GM21619 (cell line): ENCODE measurements at regions not wholly inside any gene's neighbourhood (a gene's known extent, or its start where the extent isn't known, plus 50 kb on each side); places are given as distances from the start of the nearest gene placed in this dataset.

Experiments used
- ATAC-seq: cut with Tn5 transposase; IDR thresholded peaks from one replicate; pipeline ENCODE4 v1.9.1; 2021; ENCODE audit not compliant: unreplicated experiment

DNA sequence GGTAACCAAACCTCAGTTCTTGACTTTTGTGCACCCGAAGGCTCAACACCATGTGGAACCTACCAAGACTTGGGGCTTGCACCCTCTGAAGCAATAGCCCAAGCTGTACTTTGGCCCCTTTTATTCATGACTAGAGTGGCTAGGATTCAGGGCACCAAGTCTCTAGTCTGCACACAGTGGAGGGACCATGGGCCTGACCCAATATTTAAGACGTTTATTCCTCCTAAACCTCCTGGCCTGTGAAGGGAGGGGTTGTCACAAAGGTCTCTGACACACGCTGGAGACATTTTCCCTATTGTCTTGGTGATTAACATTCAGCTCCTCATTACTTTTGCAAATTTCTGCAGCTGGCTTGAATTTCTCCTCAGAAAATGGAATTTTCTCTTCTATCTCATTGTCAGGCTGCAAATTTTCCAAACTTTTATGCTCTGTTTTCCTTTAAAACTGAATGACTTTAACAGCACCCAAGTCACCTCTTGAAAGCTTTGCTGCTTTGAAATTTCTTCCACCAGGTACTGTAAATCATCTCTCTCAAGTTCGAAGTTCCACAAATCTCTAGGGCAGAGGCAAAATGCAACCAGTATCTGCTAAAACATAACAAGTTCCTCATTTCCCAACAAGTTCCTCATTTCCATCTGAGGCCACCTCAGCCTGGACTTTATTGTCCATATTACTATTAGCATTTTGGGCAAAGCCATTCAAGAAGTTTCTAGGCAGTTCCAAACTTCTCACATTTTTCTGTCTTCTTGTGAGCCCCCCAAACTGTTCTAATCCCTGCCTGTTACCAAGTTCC, 481.4 kb upstream of the BTBD3 start:
- ATAC-seq: no peak

DNA sequence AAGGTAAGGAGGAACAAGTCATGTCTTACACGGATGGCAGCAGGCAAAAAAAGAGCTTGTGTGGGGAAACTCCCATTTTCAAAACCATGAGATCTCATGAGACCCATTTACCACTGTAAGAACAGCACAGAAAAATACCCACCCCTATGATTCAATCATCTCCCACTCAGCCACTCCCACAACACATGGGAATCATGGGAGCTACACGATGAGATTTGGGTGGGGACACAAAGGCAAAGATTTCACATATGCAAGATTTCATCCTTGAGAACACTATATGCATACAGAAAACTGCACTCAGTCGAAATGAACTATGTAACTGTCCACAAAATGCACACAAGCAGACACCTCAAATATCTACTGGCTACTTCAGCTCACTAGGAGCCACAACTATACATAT, 480.6 kb upstream of the BTBD3 start:
- ATAC-seq: no peak

DNA sequence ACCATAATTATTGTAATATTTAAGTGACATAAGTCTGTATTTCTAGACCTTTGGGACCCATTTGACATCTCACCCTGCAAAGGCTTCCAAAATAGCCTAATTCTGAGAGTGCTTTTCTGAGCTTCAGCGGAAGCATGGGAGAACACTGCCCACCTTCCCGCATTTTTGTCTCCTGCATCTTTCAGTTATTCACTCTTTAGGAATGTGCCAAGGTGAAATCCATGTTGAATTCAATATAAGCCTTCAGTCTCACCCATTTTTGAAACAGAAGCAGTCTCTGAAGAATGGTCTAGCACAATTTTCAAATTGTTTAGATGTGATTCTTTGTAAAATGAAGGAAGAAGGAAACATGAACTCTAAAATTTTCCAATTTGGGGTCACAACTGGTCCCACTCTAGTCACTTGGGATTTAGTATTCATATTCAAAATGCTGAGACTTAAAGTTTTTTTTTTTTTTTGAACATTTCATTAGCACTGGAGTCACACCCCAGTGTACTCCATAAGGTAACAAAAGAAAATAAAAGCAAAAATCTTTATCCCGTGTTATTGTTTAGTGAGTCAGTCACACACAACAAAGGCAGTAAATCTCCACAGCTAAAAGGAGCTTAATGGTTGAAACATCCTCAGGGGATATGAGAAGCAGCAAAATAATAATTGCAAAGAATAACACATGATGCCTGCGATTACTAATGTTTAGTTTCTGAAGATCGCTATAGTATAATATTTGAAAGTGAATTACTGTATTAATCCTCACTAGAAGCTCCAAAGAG, 479.9 kb upstream of the BTBD3 start:
- ATAC-seq: no peak

DNA sequence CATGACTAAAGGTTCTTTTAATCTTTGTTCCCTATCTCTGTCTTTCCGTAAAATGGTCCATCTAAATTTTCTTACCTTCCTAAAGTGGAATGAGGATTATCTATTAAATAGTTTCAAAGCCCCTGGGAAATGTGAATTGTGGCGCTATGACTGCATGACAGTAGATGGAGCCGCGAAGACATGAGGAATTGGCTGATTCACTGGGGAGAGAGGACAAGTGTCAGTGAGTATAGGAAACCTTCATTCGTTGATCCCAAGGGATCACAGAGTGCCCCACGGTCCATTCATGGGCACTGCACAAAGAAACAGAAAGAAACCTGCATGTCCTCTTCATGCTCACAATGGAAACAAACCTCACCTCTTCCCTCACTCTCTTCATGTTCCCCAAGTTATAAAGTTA, 479.3 kb upstream of the BTBD3 start:
- no peak for ATAC-seq

DNA sequence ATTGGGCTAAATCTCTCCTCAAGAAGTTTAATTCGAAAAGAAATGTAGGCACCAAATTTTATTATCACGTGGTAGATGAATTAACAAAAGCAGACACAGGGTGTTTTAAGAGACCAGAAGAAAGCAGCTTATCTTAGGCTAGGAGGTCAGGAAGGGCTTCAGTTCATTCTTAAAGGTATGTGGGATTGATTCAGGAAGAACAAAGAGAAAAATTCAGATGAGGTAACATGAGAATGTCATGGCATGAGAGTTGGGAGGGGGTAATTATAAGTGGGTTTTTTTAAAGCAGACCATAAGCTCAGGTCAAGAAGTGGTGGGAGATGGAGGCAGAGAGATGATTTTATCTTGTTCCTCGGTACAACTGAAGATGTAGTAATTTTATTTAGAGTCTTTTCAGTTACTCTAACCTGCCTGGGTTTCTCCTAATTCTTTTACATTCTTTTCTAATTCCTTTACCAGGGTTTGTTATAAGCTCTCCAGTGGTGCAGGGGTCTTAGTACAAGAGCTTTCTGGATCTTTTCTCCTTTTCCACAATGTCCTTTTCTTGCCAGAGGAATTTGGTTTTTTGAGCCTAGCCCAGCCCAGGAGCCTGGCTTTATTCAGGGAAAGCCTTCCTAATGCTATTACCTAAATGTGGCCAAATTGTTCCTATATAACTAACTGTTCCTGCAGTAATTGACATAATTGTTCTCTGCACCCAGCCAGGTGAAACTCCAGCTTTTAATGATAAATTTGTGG, 474.1 kb upstream of the BTBD3 start:
- no peak for ATAC-seq

DNA sequence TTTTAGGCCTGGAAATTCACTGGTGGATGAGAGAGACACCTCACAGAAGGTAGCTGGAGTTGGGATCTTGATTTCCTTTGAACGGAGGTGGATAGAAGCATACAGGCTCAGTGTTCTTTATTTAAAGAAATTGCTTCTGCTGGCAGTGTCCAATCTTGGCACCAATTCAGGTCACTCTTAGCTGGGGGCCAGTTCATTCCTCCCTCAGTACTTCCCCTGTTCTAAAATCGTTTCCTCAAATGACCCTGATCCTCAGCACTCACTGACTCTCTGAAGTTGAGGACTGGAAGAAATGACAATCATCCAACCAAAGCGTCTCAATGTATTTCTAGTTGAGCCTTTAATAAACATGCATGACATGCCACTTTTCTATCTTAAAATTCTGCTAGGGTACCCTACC, 472.5 kb upstream of the BTBD3 start:
- ATAC-seq: no peak

DNA sequence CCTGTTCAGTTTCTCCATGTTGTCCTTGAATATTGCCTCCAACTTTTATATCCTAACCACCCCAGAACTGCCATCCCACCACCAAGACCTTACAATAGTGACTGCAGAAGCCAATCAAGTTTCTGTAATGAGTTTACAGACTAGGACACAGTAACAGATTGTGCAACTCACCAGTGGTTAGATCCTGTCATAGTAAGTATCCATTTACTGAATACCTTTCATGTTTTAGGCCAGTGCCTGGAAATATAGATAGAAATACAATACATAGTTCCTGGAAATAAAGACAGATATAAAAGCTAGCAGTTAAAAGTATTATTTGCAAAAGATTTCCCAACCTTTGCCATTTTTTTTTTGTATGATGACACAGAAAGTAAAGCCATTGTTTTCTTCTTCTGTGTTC, 471.8 kb upstream of the BTBD3 start:
- ATAC-seq: no peak

DNA sequence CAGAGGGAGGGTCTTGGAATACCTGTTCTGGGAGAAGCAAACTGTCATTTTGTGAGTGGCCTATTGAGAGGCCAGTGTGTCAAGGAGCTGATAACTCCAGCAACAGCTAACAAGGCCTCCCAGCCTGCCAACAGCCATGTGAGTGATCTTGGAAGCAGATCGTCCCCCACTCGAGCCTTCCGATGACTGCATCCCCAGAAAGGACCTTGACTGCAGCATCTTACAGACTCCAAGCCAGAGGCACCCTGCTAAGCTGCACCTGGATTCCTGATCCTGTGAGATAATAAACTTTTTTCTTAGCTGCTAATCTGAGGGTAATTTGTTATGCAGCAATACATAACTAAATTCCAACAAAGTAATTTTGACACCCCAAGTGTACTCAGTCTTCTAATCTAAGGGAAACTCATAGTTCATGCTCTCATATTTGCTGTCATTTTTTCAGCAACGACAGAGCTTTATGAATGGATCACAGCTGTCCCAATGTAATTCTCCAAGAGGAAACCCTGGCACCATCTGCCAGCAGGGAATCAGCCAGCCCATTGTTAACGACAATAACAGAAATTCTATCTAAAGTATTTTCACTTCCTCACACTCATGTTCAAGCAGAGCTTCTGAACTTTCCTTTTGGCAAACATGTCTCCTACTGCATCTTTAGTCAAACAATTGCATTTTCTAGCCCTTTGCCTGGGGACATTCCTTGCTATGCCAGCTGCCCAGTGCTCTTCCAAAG, 470.2 kb upstream of the BTBD3 start:
- ATAC-seq: no peak

DNA sequence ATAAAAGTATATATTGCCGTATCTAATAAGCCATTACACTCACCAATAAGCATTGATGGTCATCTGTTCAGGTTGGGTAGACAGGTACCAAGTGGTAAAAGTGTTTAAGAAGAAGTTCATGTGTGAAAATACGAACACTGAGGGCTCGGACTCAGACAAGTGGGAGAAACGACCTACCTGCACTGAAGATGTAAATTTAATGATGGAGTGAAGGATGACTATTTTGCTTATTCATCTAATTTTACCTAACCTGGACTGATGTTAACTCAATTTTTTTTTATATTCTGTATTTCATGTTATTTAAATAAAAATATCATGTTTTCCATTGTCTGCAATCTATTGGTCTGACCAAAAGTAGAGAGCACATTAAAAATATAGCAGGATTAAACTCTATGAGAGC, 469.1 kb upstream of the BTBD3 start:
- ATAC-seq: no peak

DNA sequence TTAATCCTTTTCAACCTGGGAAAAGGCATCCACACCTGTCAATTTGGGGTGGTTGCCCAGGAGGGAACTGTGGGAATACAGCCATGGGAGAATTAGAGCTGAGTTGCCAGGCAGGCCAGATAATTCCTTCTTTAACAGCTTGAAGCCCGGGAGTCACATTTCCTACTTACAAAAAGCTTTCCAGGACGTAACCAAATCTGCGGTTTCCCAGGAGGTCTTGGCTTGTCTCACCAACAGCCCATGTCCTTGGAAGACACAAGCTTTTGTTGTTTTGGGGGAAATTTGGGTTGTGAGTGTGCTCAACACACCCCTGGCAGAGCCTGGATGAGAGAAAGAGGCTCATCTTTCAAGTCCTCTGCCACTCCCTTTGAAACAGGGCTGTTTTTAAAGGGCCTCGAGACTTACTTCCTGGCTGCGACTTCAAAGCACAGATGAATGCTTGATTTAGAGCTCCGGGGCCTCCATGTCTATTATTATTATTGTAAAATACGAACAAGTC, 465.9 kb upstream of the BTBD3 start:
- no peak for ATAC-seq

DNA sequence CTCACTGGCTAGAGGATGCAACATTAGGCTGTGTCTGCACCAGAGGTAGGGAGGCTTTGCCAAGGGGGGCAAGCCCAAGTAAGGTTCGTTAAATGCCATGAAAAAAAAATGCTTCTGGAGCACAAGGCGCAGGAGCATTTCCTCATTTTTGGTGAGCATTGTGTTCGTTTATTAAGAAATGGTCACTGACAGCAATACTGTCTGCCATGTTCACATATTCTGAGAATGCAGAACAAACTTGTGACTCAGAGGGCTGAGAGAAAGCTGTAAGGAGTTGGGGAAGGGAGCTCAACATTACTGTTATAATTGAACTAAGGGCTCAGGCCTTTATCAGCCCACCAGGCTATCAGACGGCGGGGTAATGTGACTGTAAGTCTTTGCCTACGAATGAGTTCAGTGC, 465.4 kb upstream of the BTBD3 start:
- no peak for ATAC-seq

DNA sequence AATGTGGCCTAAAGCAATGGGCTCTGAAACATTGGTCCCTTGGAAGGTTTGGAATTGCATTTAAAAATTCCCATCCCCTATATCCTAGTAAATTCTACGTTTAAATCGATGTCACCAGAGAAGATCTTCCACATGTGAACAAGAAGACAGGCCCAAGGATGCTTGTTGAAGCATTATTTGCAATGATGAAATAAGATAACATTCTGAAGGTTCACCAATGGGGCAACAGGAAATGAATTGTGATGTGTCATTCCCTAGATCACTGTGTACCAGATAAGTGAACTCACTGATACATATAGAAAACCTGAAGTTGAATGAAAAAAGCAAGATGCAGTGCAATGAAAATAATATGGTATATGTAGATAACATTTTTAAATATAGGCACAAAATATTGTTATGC, 464.3 kb upstream of the BTBD3 start:
- no peak for ATAC-seq

DNA sequence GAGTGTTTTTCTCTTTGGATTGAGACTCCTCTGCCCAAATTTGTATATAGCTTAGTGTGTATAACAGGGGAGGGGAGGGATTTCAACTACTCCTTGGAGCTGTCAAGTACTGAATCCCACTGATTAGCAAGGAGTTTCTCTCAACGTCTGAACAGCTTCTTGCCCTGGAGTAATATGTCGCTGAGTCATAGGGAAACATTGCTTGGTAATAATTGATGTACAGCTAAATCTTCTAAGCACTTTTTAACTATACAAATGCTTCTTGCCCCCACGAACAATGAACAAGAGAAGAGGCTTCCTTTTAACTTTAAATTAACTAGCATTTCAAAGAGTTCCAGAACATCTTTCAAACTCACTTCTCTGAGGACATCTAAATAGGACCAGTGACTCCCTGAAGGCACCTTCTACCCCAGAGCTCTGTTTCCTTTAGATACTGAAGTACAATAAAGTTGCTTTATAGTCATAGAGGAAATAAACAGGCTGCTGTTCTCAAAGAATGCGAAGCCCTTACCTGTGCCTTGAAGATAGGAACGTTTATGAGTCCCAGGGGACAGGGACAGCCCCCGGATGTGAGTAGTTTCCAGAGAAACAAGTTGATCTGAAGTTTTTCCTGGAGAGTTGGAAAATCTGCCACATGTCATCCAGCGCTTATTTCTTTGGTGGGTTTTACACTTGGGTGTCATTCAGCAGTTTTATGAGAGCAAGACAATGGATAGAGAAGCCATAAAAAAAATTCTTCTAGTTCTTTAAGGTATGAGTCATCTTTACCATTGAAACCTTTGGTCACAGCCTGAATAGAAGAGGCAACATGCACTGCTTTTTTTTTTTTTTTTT, 462.5 kb upstream of the BTBD3 start:
- ATAC-seq: peak; percentile 36

DNA sequence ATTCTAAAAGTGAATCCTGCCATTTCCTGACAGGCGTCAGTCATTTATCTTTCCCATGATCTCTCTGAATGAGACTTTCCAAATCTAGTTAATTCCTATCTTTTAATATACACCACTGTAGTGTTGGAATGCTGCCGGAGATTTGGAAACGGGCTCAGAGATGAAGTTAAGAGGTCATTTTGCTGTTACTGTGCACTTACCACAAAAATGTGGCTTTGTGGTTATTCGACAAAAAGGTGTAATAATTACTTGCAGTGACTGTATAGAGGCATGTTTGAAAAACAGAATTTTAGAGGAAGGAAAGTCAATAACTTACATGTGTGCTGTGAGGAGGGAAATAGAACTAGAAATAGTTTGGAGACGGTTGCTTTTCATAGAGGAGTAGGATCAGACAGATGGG, 460.2 kb upstream of the BTBD3 start:
- no peak for ATAC-seq

DNA sequence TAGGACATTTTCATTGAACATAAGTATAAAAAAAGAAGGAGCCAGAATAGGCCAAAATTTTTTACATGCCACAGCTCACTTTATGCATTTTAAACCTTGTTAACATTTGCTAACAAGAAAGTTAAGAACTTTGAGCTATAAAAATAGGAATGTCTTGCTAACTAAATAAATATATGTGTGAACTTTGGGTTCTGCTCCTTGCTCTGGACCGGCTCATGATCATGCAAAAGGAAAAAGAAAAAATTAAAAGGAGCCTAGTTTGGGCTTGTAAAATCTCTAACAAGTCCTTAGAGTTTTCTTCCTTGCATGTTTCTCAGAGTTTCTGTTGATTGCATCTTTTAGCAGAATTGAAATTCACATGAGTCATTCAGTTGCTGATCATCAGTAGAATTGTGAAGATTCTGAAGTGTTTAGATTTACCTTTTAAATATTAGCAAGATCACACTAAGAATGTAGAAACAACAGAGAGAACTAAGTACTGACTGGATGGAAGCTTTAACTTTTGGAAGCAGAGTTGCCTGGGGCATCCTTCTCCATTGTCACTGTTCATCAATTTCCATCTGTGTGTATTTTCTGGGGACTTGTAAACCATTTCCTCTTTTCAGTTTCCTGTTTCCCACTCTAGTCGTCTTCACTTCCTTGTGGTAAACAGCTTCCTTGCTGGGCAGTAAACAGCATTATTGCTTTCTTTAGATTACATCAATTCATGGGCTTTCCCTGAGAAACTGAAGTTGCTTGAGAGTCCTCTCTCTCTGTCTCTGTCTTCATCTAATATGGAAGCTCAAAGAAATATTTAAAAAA, 458.4 kb upstream of the BTBD3 start:
- no peak for ATAC-seq

DNA sequence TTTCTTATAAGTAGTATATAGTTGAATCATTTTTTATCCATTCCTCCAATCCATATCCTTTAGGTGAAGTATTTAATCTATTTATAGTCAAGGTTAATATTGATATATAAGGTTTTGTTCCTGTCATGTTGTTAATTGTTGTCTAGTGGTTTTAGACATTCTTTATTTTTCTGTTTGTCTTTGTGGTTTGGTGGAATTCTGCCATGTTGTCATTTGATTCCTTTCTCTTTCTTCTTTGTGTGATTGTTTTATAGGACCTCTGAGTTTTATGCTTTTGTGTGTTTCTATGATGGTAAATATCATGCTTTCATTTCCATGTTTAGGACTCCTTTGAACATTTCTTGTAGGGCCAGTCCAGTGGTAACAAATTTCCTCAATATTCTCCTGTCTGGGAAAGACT, 450.3 kb upstream of the BTBD3 start:
- no peak for ATAC-seq

DNA sequence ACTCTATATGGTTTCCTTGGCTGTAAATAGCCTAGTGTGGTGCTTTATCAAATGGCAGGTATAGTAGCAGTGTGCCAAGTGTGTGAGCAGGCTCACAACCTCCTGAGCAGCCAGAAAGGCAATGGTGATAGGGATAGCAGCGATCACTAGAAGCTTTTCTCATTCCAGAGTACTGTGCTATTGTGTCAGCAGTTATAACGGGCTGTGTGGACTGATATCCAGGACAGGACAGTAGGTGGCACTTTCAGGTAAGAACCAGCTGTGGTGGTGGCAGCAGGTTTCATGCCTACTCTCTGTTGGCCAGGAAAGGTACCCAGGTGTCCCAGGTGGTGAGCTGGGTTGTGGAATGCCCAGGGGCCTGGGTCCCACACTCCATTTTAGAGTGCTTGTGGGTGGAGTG, 448.8 kb upstream of the BTBD3 start:
- ATAC-seq: no peak

DNA sequence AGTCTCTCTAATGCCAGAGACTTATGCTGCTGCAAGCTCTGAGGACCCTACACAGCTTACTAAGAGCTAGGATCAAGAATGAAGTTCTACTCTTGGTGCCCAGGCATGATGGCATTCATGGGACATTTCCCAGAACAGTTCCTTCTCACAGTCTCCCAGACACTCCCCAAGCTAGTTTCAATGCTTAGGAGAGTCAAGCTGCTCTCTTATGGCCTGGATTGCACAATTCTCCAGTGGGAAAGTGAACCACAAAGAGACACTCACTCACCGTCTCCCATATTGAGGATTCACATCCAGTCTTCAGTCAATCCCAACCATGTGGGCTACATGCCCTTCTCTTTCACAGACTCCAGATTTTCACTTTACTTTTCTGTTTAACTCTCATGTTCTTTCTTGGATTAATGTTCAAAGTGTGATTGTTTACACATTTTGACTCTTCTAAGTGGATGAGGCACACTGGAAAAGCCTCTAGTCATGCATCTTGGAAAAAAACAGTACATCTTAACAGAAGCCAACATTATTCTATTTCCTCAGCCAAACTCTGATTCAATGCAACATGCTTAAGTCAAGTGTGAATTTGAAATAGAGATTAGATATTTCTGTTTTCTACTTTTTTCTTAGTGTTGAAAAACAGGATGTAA, 447.8 kb upstream of the BTBD3 start:
- ATAC-seq: no peak

DNA sequence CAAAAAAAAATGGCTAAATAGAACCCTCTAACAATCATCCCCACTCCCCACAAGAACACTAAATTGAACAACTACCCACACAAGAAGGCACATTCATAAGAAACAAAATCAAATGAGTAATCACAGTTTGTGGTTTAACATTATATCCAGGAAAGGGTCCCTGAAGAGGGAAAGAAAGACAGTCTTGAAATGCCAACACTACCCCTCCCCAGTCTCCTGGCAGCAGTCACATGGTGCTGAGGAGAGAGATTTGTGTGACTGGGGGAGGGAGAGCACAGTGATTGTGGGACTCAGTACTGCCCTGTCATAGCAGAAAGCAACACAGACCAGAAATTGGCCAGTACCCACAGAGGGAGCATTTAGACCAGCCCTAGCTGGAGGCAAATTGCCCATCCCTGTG, 443.7 kb upstream of the BTBD3 start:
- ATAC-seq: no peak
